AG04449 (cell line): ENCODE measurements at regions not wholly inside any gene's neighbourhood (a gene's known extent, or its start where the extent isn't known, plus 50 kb on each side); places are given as distances from the start of the nearest gene placed in this dataset.

ENCODE experiments used
- CTCF ChIA-PET: fragments of 350-600 bp; formaldehyde crosslinking; extraction: SDS; loops from one replicate; lab custom pipeline; 2021; ENCODE audit warnings: antibody characterized with exemption; lab: Yijun Ruan, JAX
- POLR2A ChIA-PET: fragments of 400-600, 350-600 bp; formaldehyde crosslinking; extraction: SDS; loops from one replicate; lab custom pipeline; 2020; ENCODE audit warnings: antibody characterized with exemption, inconsistent platforms; lab: Yijun Ruan, JAX
- DNase-seq: peaks from one replicate; pipeline ENCODE4 v3.0.0-alpha.2; 2010; ENCODE audit warnings: low read depth, low spot score
- H3K4me3 ChIP-seq: 2 replicates; pipeline ENCODE4 v1.5.1; 2011; ENCODE audit warnings: low read depth, mild to moderate bottlenecking, control low read depth, low read length
- CTCF ChIP-seq: IDR thresholded peaks from one replicate; pipeline ENCODE4 v1.5.1; 2011; ENCODE audit warnings: mild to moderate bottlenecking, moderate library complexity, low read length, control low read depth, inconsistent platforms; ENCODE audit not compliant: insufficient read depth; ENCODE audit errors: missing control alignments

GRCh38 chr13:89827552-89827951 lies 1519.9 kb upstream of the MIR17HG start:
- POLR2A ChIA-PET = no interaction called here
- CTCF ChIA-PET = no interaction called here
- no peak overlapping the region for H3K4me3 ChIP-seq
- no peak for DNase-seq
- TF ChIP-seq CTCF = no peak

GRCh38 chr13:89828506-89828905 lies 1519.0 kb upstream of the MIR17HG start:
- DNase-seq = no peak
- POLR2A ChIA-PET = no interaction called here
- no peak for TF ChIP-seq CTCF

GRCh38 chr13:89831157-89831556 lies 1516.3 kb upstream of the MIR17HG start:
- ChIA-PET CTCF (no interaction called here), POLR2A (no interaction called here)
- no peak for DNase-seq
- H3K4me3 ChIP-seq = no peak overlapping the region
- TF ChIP-seq CTCF = no peak

More at GRCh38 chr13:89828506-89828905, 1519.0 kb upstream of the MIR17HG start:
- no peak overlapping the region for H3K4me3 ChIP-seq
- CTCF ChIA-PET = no interaction called here

- no peak overlapping the region for H3K4me3 ChIP-seq
- DNase-seq = no peak
- CTCF ChIA-PET = no interaction called here
- TF ChIP-seq CTCF = no peak
- POLR2A ChIA-PET = no interaction called here
These were observed 1514.7 kb upstream of the MIR17HG start for GRCh38 chr13:89832827-89833226.

GRCh38 chr13:89843621-89844020 lies 1503.9 kb upstream of the MIR17HG start:
- no peak for TF ChIP-seq CTCF

GRCh38 chr13:89845874-89846273 lies 1501.6 kb upstream of the MIR17HG start:
- TF ChIP-seq CTCF = no peak
- DNase-seq = no peak
- no peak overlapping the region for H3K4me3 ChIP-seq
- ChIA-PET POLR2A (no interaction called here), CTCF (no interaction called here)

More at GRCh38 chr13:89843621-89844020, 1503.9 kb upstream of the MIR17HG start:
- ChIA-PET CTCF (no interaction called here), POLR2A (no interaction called here)
- H3K4me3 ChIP-seq = no peak overlapping the region
- DNase-seq = no peak
